Prostate gland (tissue), 2 donors: ENCODE measurements at regions not wholly inside any gene's neighbourhood (a gene's known extent, or its start where the extent isn't known, plus 50 kb on each side); places are given as distances from the start of the nearest gene placed in this dataset.

Experiments used
- DNase-seq: peaks from one replicate; pipeline ENCODE4 v3.0.0-alpha.2; 2019; ENCODE audit warnings: low spot score
- H3K27ac ChIP-seq, 2 donors: fragments of 200-600 bp; sonication (generic); 2 replicates each; pipeline ENCODE4 v1.5.1; 2017 to 2019
- H3K27me3 ChIP-seq: fragments of 200-600 bp; sonication (generic); replicated peaks from 2 replicates; pipeline ENCODE4 v1.5.1; 2019; ENCODE audit not compliant: insufficient read depth
- H3K36me3 ChIP-seq, 2 donors: fragments of 200-600 bp; sonication (generic); 1 replicate in 1 of 2; 2 replicates in 1 of 2; pipeline versions ENCODE4 v1.5.1 to v1.8.1; 2017 to 2019
- H3K4me1 ChIP-seq: fragments of 200-600 bp; sonication (generic); replicated peaks from 2 replicates; pipeline ENCODE4 v1.5.1; 2019
- H3K4me3 ChIP-seq, 2 donors: fragments of 200-600 bp; sonication (generic); 2 replicates each; pipeline ENCODE4 v1.5.1; 2017 to 2019
- H3K9me3 ChIP-seq: fragments of 200-600 bp; sonication (generic); 2 replicates; pipeline ENCODE4 v1.5.1; 2017
- POLR2A ChIP-seq: fragments of 450-650 bp; IDR thresholded peaks from one replicate; pipeline ENCODE4 v1.6.1; 2016; ENCODE audit warnings: antibody characterized with exemption, mild to moderate bottlenecking
- POLR2AphosphoS5 ChIP-seq: sonication (generic); formaldehyde crosslinking; IDR thresholded peaks from one replicate; pipeline ENCODE4 v1.6.1; 2017; ENCODE audit warnings: antibody characterized with exemption
- WGBS: methylation state at CpG from one replicate; pipeline ENCODE4 v1.1.5; 2018; 5-methylcytosine and 5-hydroxymethylcytosine counted together
- intact Hi-C: fragments of 100-400 bp; cut with DNase I; formaldehyde crosslinking; loops from one replicate; pipeline ENCODE4 v1.14.2; 2022
- TF ChIP-seq, protein P1 (sequence below), 4 experiments: fragments of 200-600 bp in 2 of 4; fragments of 450-650 bp in 2 of 4; sonication (generic) in 2 of 4; IDR thresholded peaks; 1 replicate in 3 of 4; 2 replicates in 1 of 4; pipeline ENCODE4 v1.5.1; 2016 to 2019; ENCODE audit warnings: antibody characterized with exemption in 4 of 4, mild to moderate bottlenecking in 2 of 4, moderate library complexity in 2 of 4

DNA sequence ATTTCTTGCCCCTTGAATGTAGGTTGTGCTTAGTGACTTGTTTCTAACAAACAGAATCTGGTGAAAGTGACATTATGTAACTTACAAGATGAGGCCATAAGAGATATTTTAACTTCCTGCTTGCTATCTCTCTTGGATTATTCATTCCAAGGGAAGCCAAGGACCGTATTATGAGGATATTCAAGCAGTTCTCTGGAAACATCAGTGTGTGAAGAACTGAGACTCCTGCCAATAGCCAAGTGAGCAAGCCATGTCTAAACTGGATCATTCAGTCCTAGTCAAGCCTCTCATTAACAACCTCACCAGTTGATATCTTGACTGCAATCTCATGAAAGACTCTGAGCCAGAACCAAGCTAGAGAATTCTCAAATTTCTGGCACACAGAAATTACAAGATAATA lies 765.1 kb upstream of the SLC8A1 start:
- no peak overlapping the region for H3K27ac ChIP-seq
- intact Hi-C loops: no loop called here
- H3K9me3 ChIP-seq: no peaks in the 10 kb centered on the region
- H3K27me3 ChIP-seq: no peaks in the 10 kb centered on the region
- DNase-seq: no peak
- no peak overlapping the region for H3K4me3 ChIP-seq
- no peaks in the 10 kb centered on the region for H3K36me3 ChIP-seq
- no peaks in the 10 kb centered on the region for H3K4me1 ChIP-seq
- WGBS: 56% methylated on average over 1 of the region's 1 CpG
- TF ChIP-seq POLR2AphosphoS5 (no peak), POLR2A (no peak)
- TF ChIP-seq, protein P1, sequence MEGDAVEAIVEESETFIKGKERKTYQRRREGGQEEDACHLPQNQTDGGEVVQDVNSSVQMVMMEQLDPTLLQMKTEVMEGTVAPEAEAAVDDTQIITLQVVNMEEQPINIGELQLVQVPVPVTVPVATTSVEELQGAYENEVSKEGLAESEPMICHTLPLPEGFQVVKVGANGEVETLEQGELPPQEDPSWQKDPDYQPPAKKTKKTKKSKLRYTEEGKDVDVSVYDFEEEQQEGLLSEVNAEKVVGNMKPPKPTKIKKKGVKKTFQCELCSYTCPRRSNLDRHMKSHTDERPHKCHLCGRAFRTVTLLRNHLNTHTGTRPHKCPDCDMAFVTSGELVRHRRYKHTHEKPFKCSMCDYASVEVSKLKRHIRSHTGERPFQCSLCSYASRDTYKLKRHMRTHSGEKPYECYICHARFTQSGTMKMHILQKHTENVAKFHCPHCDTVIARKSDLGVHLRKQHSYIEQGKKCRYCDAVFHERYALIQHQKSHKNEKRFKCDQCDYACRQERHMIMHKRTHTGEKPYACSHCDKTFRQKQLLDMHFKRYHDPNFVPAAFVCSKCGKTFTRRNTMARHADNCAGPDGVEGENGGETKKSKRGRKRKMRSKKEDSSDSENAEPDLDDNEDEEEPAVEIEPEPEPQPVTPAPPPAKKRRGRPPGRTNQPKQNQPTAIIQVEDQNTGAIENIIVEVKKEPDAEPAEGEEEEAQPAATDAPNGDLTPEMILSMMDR (IDR thresholded peaks at IDR 0.05): no peak

GRCh38 chr2:41222593-41222992 lies 770.7 kb upstream of the SLC8A1 start:
- WGBS: 80% methylated on average over 1 of the region's 1 CpG
- H3K27me3 ChIP-seq: no peaks in the 10 kb centered on the region
- no peak overlapping the region for H3K4me3 ChIP-seq
- no peak overlapping the region for H3K27ac ChIP-seq
- TF ChIP-seq POLR2A (no peak), POLR2AphosphoS5 (no peak)
- TF ChIP-seq, protein P1 (IDR thresholded peaks at IDR 0.05): no peak
- H3K4me1 ChIP-seq: no peaks in the 10 kb centered on the region
- no peaks in the 10 kb centered on the region for H3K9me3 ChIP-seq
- no peak for DNase-seq
- intact Hi-C loops: no loop called here
- H3K36me3 ChIP-seq: no peaks in the 10 kb centered on the region

DNA sequence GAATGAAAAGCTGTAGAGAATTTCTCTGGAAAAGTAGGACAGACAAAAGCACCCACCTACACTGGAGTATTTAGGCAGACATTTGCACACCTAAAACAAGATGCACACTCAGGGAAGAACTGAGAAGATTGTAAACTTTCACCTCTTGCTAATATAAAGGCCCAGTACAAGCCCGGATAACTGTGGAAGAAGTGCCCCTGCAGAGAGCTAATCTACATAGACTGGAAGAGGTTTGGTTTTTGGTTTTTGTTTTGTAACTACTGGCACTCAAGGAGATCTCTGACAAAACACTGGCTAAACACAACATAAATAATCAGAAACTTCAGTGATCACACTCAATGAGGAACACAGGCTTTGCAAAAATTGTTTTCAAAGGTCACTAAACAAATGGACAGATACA lies 782.2 kb upstream of the SLC8A1 start:
- H3K4me3 ChIP-seq: no peak overlapping the region
- H3K27ac ChIP-seq: no peak overlapping the region
- H3K4me1 ChIP-seq: no peaks in the 10 kb centered on the region
- no peak for DNase-seq
- intact Hi-C loops: no loop called here
- no peaks in the 10 kb centered on the region for H3K36me3 ChIP-seq
- no peaks in the 10 kb centered on the region for H3K27me3 ChIP-seq
- TF ChIP-seq POLR2A: no peak
- no peak for TF ChIP-seq POLR2AphosphoS5
- TF ChIP-seq, protein P1 (IDR thresholded peaks at IDR 0.05): no peak
- no peaks in the 10 kb centered on the region for H3K9me3 ChIP-seq
- 40% methylated on average over 1 of the region's 1 CpG for WGBS

DNA sequence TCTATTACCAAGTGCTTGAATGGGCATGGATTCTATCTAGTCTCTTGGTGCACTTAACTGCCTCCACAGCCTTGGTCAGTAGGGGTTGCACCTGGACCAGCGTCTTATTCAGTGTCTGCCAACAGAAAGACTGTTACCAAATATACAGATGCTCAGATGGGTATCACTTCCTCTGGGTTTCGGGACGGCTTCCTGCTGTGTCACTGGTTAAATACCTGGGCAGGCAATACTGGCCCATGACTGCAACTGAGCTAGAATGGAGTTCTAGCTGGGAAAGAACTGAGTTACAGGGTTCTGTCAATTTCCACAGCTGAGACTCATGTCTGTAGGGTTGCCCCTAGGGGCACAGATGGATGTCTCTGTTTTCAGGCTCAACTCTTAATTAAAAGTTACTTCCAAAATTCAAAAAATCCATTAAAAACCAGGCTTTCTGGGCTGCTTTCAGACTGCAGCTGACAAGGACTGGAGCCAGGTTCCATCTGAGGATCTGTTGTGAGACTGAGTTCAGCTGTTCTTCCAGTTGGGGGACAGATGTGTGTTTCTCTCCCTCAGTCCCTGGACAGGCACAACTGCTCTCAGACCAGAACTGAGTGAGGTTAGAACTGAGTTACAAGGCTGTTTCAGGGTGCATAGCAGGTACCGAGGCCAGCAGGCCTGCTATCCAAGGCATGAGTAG lies 789.6 kb upstream of the SLC8A1 start:
- H3K27me3 ChIP-seq: no peaks in the 10 kb centered on the region
- no peaks in the 10 kb centered on the region for H3K9me3 ChIP-seq
- no peak overlapping the region for H3K4me3 ChIP-seq
- WGBS: 75% methylated on average over 4 of the region's 4 CpGs
- intact Hi-C loops: no loop called here
- H3K36me3 ChIP-seq: no peaks in the 10 kb centered on the region
- no peak for DNase-seq
- H3K4me1 ChIP-seq: no peaks in the 10 kb centered on the region
- TF ChIP-seq POLR2AphosphoS5: no peak
- H3K27ac ChIP-seq: no peak overlapping the region

DNA sequence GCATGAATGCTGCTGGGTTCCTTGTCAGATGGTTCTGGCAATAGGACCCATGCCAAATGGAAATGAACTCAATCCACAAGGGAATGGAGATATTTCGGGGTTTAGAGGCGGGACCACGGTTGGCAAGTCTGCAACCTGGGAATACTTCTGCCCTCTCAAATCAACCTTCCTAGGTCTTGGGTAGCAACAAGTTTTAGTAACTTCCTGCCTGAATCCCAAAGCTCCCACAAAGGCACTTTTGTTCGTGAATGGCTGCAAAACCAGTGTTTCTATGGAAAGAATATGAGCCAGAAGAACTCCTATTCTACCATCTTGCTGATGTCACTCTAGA lies 790.1 kb upstream of the SLC8A1 start:
- Histone ChIP-seq H3K4me1 (no peaks in the 10 kb centered on the region), H3K4me3 (no peak overlapping the region), H3K27ac (no peak overlapping the region), H3K36me3 (no peaks in the 10 kb centered on the region), H3K27me3 (no peaks in the 10 kb centered on the region), H3K9me3 (no peaks in the 10 kb centered on the region)
- intact Hi-C loops: no loop called here
- 79% methylated on average over 4 of the region's 4 CpGs for WGBS
- TF ChIP-seq, protein P1 (IDR thresholded peaks at IDR 0.05): no peak
- TF ChIP-seq POLR2A (no peak), POLR2AphosphoS5 (no peak)
- no peak for DNase-seq
